ENCODE measurements at regions not wholly inside any gene's neighbourhood (a gene's known extent, or its start where the extent isn't known, plus 50 kb on each side); places are given as distances from the start of the nearest gene placed in this dataset.

DNA sequence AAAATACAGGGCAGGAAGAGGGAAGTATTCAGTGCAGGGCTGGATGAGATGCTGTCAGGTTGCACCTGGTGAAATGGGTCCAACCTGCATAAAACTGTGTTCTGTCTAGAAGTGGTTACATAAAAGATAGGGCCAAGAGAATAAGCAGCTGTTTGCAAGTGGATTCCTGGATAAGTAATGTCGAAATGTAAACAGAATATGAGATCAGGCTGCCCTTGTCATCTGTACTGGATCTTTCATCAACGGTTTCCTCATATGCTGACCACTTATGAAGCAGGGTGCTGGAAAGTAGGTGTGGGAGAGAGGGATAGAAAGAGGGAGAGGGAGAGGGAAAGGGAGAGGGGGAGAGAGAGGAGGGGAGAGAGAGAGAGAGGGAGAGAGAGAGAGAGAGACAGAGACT is 349.8 kb upstream of the CPEB2 start:
- H3K27me3 ChIP-seq (ENCODE audit: control insufficient read depth, insufficient read depth, low read length) = no peaks in the 10 kb centered on the region; the same call in 1 of the 2 replicates
- no peaks in the 10 kb centered on the region for H3K4me1 ChIP-seq (ENCODE audit: control insufficient read depth, insufficient read depth, low read length)
- no peak for DNase-seq (ENCODE audit: low read depth, low spot score)
- no CpG with 5 or more reads among the region's 2 CpGs for WGBS (ENCODE audit: insufficient coverage, insufficient read length)
- H3K27ac ChIP-seq (ENCODE audit: low read length) = no peak overlapping the region
- no peaks in the 10 kb centered on the region for H3K36me3 ChIP-seq (ENCODE audit: control insufficient read depth, insufficient read depth, low read length)
- H3K9me3 ChIP-seq (ENCODE audit: control insufficient read depth, insufficient read depth, low read length) = no peaks in the 10 kb centered on the region
- H3K4me3 ChIP-seq (ENCODE audit: low read length) = no peak overlapping the region

DNA sequence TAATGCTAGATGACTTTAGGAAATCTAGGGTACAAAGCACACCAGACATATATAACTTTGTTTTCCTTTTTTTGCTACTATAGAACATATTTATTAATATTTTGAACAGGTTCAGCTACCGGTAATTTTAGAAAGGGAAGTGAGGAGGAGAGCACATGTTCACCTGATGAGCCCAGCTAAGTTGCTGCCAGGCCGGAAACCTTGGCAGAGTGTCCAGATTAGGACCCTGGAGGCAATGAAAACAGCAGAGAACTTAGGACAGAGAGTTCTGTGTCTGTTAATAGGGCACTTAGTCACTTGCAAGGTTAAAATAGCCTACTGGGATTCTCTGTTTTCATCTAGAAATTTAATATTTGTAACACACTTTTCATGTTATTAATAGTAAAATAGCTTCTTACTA is 348.9 kb upstream of the CPEB2 start:
- H3K4me3 ChIP-seq (ENCODE audit: low read length) = no peak overlapping the region
- WGBS (ENCODE audit: insufficient coverage, insufficient read length) = no CpG with 5 or more reads among the region's 2 CpGs
- no peak overlapping the region for H3K27ac ChIP-seq (ENCODE audit: low read length)
- no peaks in the 10 kb centered on the region; the same call in 1 of the 2 replicates for H3K27me3 ChIP-seq (ENCODE audit: control insufficient read depth, insufficient read depth, low read length)
- no peak for DNase-seq (ENCODE audit: low read depth, low spot score)
- H3K36me3 ChIP-seq (ENCODE audit: control insufficient read depth, insufficient read depth, low read length) = no peaks in the 10 kb centered on the region
- H3K9me3 ChIP-seq (ENCODE audit: control insufficient read depth, insufficient read depth, low read length) = no peaks in the 10 kb centered on the region
- no peaks in the 10 kb centered on the region for H3K4me1 ChIP-seq (ENCODE audit: control insufficient read depth, insufficient read depth, low read length)

DNA sequence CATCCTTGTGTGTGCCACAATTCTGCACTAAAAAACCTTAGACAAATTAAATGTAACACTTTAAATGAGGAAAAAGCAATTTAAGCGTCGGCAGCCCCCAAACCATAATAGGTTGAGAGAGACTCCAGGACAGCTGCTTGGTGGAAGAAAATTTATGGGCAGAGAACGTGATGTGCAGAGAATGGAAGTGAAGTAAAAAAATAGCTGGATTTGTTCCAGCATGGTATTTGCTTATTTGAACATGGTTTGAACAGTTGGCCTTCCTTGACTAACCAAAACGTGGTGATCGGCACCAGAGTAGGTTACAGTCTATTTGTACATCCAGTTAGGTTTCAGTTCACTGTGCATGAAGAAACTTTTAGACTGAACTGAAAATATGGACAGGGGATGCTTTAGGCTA is 343.0 kb upstream of the CPEB2 start:
- no peaks in the 10 kb centered on the region for H3K36me3 ChIP-seq (ENCODE audit: control insufficient read depth, insufficient read depth, low read length)
- no peak overlapping the region for H3K27ac ChIP-seq (ENCODE audit: low read length)
- DNase-seq (ENCODE audit: low read depth, low spot score) = no peak
- H3K27me3 ChIP-seq (ENCODE audit: control insufficient read depth, insufficient read depth, low read length) = no peaks in the 10 kb centered on the region
- H3K9me3 ChIP-seq (ENCODE audit: control insufficient read depth, insufficient read depth, low read length) = no peaks in the 10 kb centered on the region
- H3K4me3 ChIP-seq (ENCODE audit: low read length) = no peak overlapping the region
- WGBS (ENCODE audit: insufficient coverage, insufficient read length) = no CpG with 5 or more reads among the region's 5 CpGs
- H3K4me1 ChIP-seq (ENCODE audit: control insufficient read depth, insufficient read depth, low read length) = no peaks in the 10 kb centered on the region

DNA sequence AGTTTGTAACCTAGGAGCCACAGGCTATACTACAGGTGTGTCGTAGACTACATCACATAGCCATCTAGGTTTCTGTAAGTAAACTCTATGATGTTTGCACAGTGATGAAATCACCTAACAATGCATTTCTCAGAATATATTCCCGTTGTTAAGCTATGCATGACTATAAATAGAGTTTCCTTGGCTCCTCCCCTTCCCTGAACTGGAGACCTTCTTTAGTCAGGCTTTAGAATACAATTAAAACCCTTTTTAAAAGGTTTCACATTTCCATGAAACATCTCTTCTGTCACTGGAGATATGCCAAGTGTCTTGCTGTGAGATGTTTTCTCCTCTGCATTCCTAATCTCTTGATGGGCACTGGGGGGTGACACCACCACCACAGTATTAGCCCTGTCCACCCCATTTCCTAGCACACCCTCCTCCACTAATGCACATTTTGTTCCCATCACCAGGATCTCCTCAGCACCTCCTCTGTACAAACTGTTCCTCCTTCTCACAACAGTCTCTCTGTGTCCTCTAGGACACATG is 334.6 kb upstream of the CPEB2 start:
- Histone ChIP-seq H3K27ac (ENCODE audit: low read length) (no peak overlapping the region), H3K36me3 (ENCODE audit: control insufficient read depth, insufficient read depth, low read length) (no peaks in the 10 kb centered on the region), H3K4me1 (ENCODE audit: control insufficient read depth, insufficient read depth, low read length) (0 out of 2 replicates have a peak, but pooled peaks cover 1% of the 10 kb centered on the region), H3K27me3 (ENCODE audit: control insufficient read depth, insufficient read depth, low read length) (no peaks in the 10 kb centered on the region), H3K4me3 (ENCODE audit: low read length) (no peak overlapping the region), H3K9me3 (ENCODE audit: control insufficient read depth, insufficient read depth, low read length) (no peaks in the 10 kb centered on the region)
- DNase-seq (ENCODE audit: low read depth, low spot score) = no peak
- no CpG with 5 or more reads among the region's 2 CpGs for WGBS (ENCODE audit: insufficient coverage, insufficient read length)

DNA sequence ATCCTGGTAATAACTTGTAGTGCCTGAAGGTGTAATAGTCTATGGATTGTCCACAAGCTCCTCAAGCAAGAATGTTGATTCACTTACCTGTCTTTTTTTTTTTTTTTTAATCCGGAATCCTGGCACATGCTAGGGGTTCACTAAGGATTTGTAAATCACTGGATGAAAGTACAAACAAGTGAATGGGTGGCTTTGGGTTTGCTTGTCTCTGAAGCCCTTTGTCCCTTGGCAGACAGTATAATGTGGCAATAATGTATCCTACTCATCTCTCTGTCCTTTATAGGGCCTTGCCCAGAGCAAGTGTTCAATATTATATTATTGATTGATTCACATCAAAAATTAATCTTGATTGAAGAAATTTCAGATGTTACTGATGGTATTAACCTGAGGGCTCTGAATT is 334.0 kb upstream of the CPEB2 start:
- Histone ChIP-seq H3K9me3 (ENCODE audit: control insufficient read depth, insufficient read depth, low read length) (no peaks in the 10 kb centered on the region), H3K4me3 (ENCODE audit: low read length) (no peak overlapping the region), H3K27ac (ENCODE audit: low read length) (no peak overlapping the region), H3K4me1 (ENCODE audit: control insufficient read depth, insufficient read depth, low read length) (0 out of 2 replicates have a peak, but pooled peaks cover 1% of the 10 kb centered on the region), H3K27me3 (ENCODE audit: control insufficient read depth, insufficient read depth, low read length) (no peaks in the 10 kb centered on the region), H3K36me3 (ENCODE audit: control insufficient read depth, insufficient read depth, low read length) (no peaks in the 10 kb centered on the region)
- no CpG with 5 or more reads among the region's 1 CpG for WGBS (ENCODE audit: insufficient coverage, insufficient read length)
- no peak for DNase-seq (ENCODE audit: low read depth, low spot score)

DNA sequence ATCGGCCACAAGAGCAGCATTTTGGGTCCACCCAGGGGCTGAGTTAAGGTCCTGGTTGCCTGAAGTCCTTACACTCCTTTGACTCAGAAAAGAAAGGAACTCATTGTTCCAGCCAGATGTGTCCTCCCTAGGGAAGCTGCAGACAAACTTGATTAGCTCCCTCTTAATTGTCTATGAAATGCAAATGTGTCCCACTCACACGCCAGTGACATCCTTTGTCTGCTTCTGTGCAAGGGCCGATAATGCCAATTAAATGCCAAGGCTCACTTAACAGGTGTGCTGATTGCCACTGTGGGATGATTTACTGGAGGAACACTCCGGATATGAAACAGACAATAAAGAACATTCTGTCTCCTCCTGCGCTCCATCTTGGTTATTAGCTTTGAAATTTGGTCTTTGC is 332.9 kb upstream of the CPEB2 start:
- Histone ChIP-seq H3K4me3 (ENCODE audit: low read length) (no peak overlapping the region), H3K27me3 (ENCODE audit: control insufficient read depth, insufficient read depth, low read length) (no peaks in the 10 kb centered on the region), H3K27ac (ENCODE audit: low read length) (no peak overlapping the region), H3K4me1 (ENCODE audit: control insufficient read depth, insufficient read depth, low read length) (0 out of 2 replicates have a peak, but pooled peaks cover 1% of the 10 kb centered on the region), H3K36me3 (ENCODE audit: control insufficient read depth, insufficient read depth, low read length) (no peaks in the 10 kb centered on the region), H3K9me3 (ENCODE audit: control insufficient read depth, insufficient read depth, low read length) (no peaks in the 10 kb centered on the region)
- no peak for DNase-seq (ENCODE audit: low read depth, low spot score)
- no CpG with 5 or more reads among the region's 5 CpGs for WGBS (ENCODE audit: insufficient coverage, insufficient read length)

DNA sequence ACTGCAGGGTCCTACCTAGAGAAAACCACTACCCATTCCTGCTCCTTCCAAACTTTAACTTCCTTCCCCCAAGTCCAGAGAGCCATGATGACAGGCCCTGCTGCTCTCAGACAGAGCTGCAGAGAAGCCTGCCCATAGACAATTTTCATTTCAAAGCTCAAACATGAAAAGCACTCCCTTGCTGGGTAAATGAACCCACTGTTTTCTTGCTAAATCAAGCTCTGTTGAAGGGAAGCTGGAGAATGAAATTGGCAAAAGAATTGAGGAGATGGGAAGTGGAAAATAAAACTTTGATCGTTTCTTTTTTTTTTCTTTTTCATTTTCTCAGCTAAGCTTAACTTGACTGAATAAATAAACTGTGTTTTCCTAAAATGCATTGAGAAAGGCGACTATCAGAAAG is 331.1 kb upstream of the CPEB2 start:
- Histone ChIP-seq H3K9me3 (ENCODE audit: control insufficient read depth, insufficient read depth, low read length) (no peaks in the 10 kb centered on the region), H3K27ac (ENCODE audit: low read length) (no peak overlapping the region), H3K4me1 (ENCODE audit: control insufficient read depth, insufficient read depth, low read length) (0 out of 2 replicates have a peak, but pooled peaks cover 1% of the 10 kb centered on the region), H3K4me3 (ENCODE audit: low read length) (no peak overlapping the region), H3K27me3 (ENCODE audit: control insufficient read depth, insufficient read depth, low read length) (no peaks in the 10 kb centered on the region), H3K36me3 (ENCODE audit: control insufficient read depth, insufficient read depth, low read length) (no peaks in the 10 kb centered on the region)
- no CpG with 5 or more reads among the region's 2 CpGs for WGBS (ENCODE audit: insufficient coverage, insufficient read length)
- DNase-seq (ENCODE audit: low read depth, low spot score) = no peak

DNA sequence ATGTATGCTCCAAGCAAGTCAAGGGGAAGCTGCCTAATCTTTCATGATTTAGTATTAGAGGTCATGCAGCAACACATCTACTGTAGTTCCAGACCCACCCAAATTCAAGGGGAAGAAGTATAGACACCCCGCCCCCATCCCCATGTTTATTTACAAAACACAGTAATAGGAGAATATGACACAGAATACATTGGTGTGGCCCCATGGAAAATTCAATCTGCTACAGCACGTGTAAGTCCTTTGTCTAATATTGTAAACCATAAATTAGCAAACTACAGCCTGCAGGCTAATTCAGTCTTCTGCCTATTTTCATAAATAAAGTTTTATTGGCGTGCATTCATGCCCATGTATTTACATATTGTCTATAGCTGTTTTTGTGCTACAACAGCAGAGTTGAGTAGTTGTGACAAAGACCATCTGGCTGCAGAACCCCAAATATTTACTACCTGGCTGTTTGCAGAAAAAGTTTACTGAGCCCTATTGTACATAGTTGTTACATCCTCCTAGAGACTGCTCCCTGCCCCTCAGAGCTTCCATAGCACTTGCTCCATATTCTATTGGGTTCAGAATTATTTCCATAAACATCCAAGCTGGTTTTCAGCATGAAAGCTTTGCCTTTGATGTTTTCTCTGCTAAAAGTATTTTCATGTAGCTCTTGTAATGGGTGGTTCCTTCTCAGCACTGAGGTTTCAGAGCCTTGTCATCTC is 326.8 kb upstream of the CPEB2 start:
- H3K27ac ChIP-seq (ENCODE audit: low read length) = no peak overlapping the region
- DNase-seq (ENCODE audit: low read depth, low spot score) = no peak
- no peaks in the 10 kb centered on the region for H3K27me3 ChIP-seq (ENCODE audit: control insufficient read depth, insufficient read depth, low read length)
- H3K9me3 ChIP-seq (ENCODE audit: control insufficient read depth, insufficient read depth, low read length) = no peaks in the 10 kb centered on the region
- H3K4me3 ChIP-seq (ENCODE audit: low read length) = no peak overlapping the region
- no CpG with 5 or more reads among the region's 3 CpGs for WGBS (ENCODE audit: insufficient coverage, insufficient read length)
- no peaks in the 10 kb centered on the region for H3K36me3 ChIP-seq (ENCODE audit: control insufficient read depth, insufficient read depth, low read length)
- no peaks in the 10 kb centered on the region for H3K4me1 ChIP-seq (ENCODE audit: control insufficient read depth, insufficient read depth, low read length)

DNA sequence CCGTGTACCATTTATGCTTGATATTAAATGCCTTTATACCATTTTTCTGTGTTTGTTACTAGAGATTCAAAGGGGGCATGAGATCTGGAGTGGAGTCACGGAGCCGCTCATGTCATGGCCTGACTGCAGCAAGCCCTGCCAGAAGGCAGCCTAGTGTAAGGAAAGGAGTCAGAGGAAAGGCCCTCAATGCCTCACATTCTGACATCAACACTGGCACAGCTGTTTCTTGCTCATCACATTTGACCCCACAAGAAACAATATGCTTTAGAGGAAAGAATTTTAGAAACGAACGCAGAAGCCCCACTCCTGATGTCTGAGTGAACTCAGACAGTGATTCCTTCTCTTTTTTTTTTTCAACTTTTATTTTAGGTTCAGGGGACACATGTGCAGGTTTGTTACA is 322.4 kb upstream of the CPEB2 start:
- no peak overlapping the region for H3K27ac ChIP-seq (ENCODE audit: low read length)
- no peak overlapping the region for H3K4me3 ChIP-seq (ENCODE audit: low read length)
- H3K4me1 ChIP-seq (ENCODE audit: control insufficient read depth, insufficient read depth, low read length) = no peaks in the 10 kb centered on the region
- WGBS (ENCODE audit: insufficient coverage, insufficient read length) = no CpG with 5 or more reads among the region's 5 CpGs
- no peaks in the 10 kb centered on the region for H3K27me3 ChIP-seq (ENCODE audit: control insufficient read depth, insufficient read depth, low read length)
- no peaks in the 10 kb centered on the region for H3K36me3 ChIP-seq (ENCODE audit: control insufficient read depth, insufficient read depth, low read length)
- no peaks in the 10 kb centered on the region for H3K9me3 ChIP-seq (ENCODE audit: control insufficient read depth, insufficient read depth, low read length)
- no peak for DNase-seq (ENCODE audit: low read depth, low spot score)

DNA sequence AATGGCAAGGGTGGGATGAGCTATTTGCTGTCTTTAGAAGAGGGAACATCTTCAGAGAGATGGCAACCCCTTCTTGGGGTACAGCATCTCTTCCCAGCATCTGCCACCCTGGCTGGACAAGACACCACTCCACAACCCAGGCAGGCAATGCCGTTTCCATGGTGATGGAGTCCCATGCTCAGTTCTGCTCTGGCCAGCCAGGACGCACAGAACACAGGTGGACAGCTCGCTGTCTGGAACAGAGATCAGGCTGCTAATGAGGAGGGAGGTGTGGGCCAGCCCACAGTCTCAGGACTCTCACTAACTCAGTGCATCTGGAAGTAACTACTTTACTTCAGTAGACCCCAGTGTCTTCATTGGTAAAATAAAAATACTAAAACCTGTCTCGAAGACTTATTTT is 321.0 kb upstream of the CPEB2 start:
- Histone ChIP-seq H3K27me3 (ENCODE audit: control insufficient read depth, insufficient read depth, low read length) (no peaks in the 10 kb centered on the region), H3K9me3 (ENCODE audit: control insufficient read depth, insufficient read depth, low read length) (no peaks in the 10 kb centered on the region), H3K4me3 (ENCODE audit: low read length) (no peak overlapping the region), H3K36me3 (ENCODE audit: control insufficient read depth, insufficient read depth, low read length) (no peaks in the 10 kb centered on the region), H3K4me1 (ENCODE audit: control insufficient read depth, insufficient read depth, low read length) (no peaks in the 10 kb centered on the region), H3K27ac (ENCODE audit: low read length) (no peak overlapping the region)
- no peak for DNase-seq (ENCODE audit: low read depth, low spot score)
- WGBS (ENCODE audit: insufficient coverage, insufficient read length) = no CpG with 5 or more reads among the region's 4 CpGs

DNA sequence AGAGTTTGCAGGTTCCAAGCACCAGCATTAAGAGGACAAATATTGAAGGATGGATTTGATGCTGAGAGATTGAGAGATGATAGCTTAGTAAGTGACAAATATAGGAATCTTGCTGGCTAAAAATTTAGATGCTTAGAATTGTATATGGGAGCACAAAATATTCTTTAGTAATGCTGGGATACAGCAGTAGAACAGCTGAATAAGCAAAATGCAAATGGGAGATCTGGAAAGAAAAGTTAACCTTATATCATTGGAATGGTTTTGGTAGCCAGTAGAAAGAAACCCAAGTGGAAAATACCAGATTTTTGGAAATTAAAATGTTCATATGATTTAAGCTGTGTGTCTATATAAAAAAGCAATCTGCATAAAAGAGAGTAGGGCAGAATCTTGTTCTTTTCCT is 308.6 kb upstream of the CPEB2 start:
- Histone ChIP-seq H3K4me3 (ENCODE audit: low read length) (no peak overlapping the region), H3K9me3 (ENCODE audit: control insufficient read depth, insufficient read depth, low read length) (no peaks in the 10 kb centered on the region), H3K27ac (ENCODE audit: low read length) (no peak overlapping the region), H3K4me1 (ENCODE audit: control insufficient read depth, insufficient read depth, low read length) (no peaks in the 10 kb centered on the region), H3K36me3 (ENCODE audit: control insufficient read depth, insufficient read depth, low read length) (no peaks in the 10 kb centered on the region), H3K27me3 (ENCODE audit: control insufficient read depth, insufficient read depth, low read length) (no peaks in the 10 kb centered on the region)
- no peak for DNase-seq (ENCODE audit: low read depth, low spot score)

Measured in iPS DF 6.9 (cell line).